K562 (cell line): ENCODE measurements at regions not wholly inside any gene's neighbourhood (a gene's known extent, or its start where the extent isn't known, plus 50 kb on each side); places are given as distances from the start of the nearest gene placed in this dataset.
"Not testable (repeated sequence)": the region's sequence is repeated elsewhere in the genome, so short reads cannot be mapped to it uniquely, and the experiment has no call there.

Source experiments
- ATAC-seq: fragments of 200-7000 bp; cut with Tn5 transposase; 3 replicates; pipeline ENCODE4 v1.9.1; 2020; ENCODE audit warnings: moderate library complexity
- BruUV-seq: library from RNA; stranded (reverse); fragments of 400-500 nt; replicated peaks from 2 replicates; lab custom pipeline; 2021; lab: Mats Ljungman, UMichigan
- CTCF ChIA-PET: fragments of 300-600 bp; formaldehyde crosslinking; extraction: SDS; loops from one replicate; lab custom pipeline; 2021; ENCODE audit warnings: low intra/inter-chr PET ratio; lab: Yijun Ruan, JAX
- POLR2A ChIA-PET: fragments of 300-600, 350-650 bp; sonication (Branson Sonifier 250); formaldehyde crosslinking; extraction: SDS; loops from one replicate; lab custom pipeline; 2021; ENCODE audit warnings: antibody characterized with exemption, inconsistent platforms; lab: Yijun Ruan, JAX
- DNase-seq, 4 experiments: peaks; one replicate each; pipeline versions ENCODE4 v3.0.0 to v3.0.0-alpha.2; 2011 to 2018; ENCODE audit warnings: low spot score in 3 of 4, mixed read lengths in 3 of 4; ENCODE audit errors: extremely low read depth in 1 of 4
- FAIRE-seq: peaks from 2 replicates; lab custom pipeline; 2011; peaks lifted over from hg19 to GRCh38; lab: Jason Lieb, UNC
- H2AFZ ChIP-seq: 2 replicates; pipeline ENCODE4 v1.6.0; 2011; ENCODE audit warnings: low read depth, low read length, control low read depth, inconsistent platforms
- H3K27ac ChIP-seq: fragments of 200-600 bp; 3 replicates; pipeline ENCODE4 v1.8.0; 2011; ENCODE audit warnings: low read depth, mild to moderate bottlenecking, control low read depth, inconsistent platforms, low read length, moderate library complexity, mixed read lengths; ENCODE audit errors: extremely low read depth
- H3K27me3 ChIP-seq, 2 experiments: fragments of 300-600 bp in 1 of 2; 2 replicates in 1 of 2; 3 replicates in 1 of 2; pipeline versions ENCODE4 v1.6.0 to v1.8.0; 2011; ENCODE audit warnings: inconsistent platforms in 2 of 2, low read length in 2 of 2, mild to moderate bottlenecking in 1 of 2, mixed read lengths in 1 of 2, moderate library complexity in 1 of 2; ENCODE audit not compliant: control insufficient read depth in 2 of 2, insufficient read depth in 2 of 2
- H3K36me3 ChIP-seq: fragments of 300-600 bp; 3 replicates; pipeline ENCODE4 v1.8.0; 2011; ENCODE audit warnings: mild to moderate bottlenecking, low read length, inconsistent platforms; ENCODE audit not compliant: control insufficient read depth, insufficient read depth
- H3K4me1 ChIP-seq, 2 experiments: fragments of 200-600 bp in 1 of 2; replicated peaks in 1 of 2; 2 replicates in 1 of 2; 3 replicates in 1 of 2; pipeline versions ENCODE4 v1.5.1 to v1.8.0; 2011; ENCODE audit warnings: inconsistent platforms in 2 of 2, low read length in 2 of 2, mild to moderate bottlenecking in 1 of 2, mixed read lengths in 1 of 2, moderate library complexity in 1 of 2; ENCODE audit not compliant: control insufficient read depth in 2 of 2, insufficient read depth in 2 of 2
- H3K4me2 ChIP-seq: 2 replicates; pipeline ENCODE4 v1.6.1; 2011; ENCODE audit warnings: low read length, control low read depth, inconsistent platforms, mixed read lengths; ENCODE audit not compliant: insufficient read depth
- H3K4me3 ChIP-seq: fragments of 200-600 bp; sonication (generic), shearing (Covaris generic); 2 replicates; pipeline ENCODE4 v1.5.1; 2016; ENCODE audit warnings: control low read depth, inconsistent platforms
- H3K79me2 ChIP-seq: fragments of 200-600 bp; 3 replicates; pipeline ENCODE4 v1.8.0; 2011; ENCODE audit warnings: low read length, inconsistent platforms; ENCODE audit not compliant: control insufficient read depth, insufficient read depth
- H3K9ac ChIP-seq, 2 experiments: 2 replicates each; pipeline versions ENCODE4 v1.6.0 to v1.6.1; 2011; ENCODE audit warnings: low read depth in 2 of 2, low read length in 2 of 2, control low read depth in 1 of 2, inconsistent platforms in 1 of 2, mild to moderate bottlenecking in 1 of 2, mixed read lengths in 1 of 2; ENCODE audit not compliant: insufficient read depth in 1 of 2
- H3K9me1 ChIP-seq: one replicate; pipeline ENCODE4 v1.6.0; 2011; ENCODE audit warnings: inconsistent platforms, mild to moderate bottlenecking, low read length, moderate library complexity; ENCODE audit not compliant: control insufficient read depth, insufficient read depth
- H3K9me3 ChIP-seq: replicated peaks from 2 replicates; pipeline ENCODE4 v1.5.1; 2011; ENCODE audit warnings: low read depth, low read length, inconsistent platforms; ENCODE audit not compliant: control insufficient read depth, insufficient read depth
- H4K20me1 ChIP-seq: replicated peaks from 2 replicates; pipeline ENCODE4 v1.6.1; 2011; ENCODE audit warnings: low read length, inconsistent platforms, mixed read lengths; ENCODE audit not compliant: control insufficient read depth, insufficient read depth
- CAMTA2 ChIP-seq: fragments of 250-450 bp; sonication (Bioruptor Pico); conservative IDR thresholded peaks from 2 replicates; pipeline ENCODE4 v1.5.1; 2022
- CC2D1A ChIP-seq: fragments of 450-650 bp; IDR thresholded peaks from 2 replicates; pipeline ENCODE4 v1.6.1; 2017; ENCODE audit warnings: mild to moderate bottlenecking
- ZBTB5 ChIP-seq: fragments of 450-650 bp; IDR thresholded peaks from 2 replicates; pipeline ENCODE4 v1.6.1; 2017; ENCODE audit warnings: antibody characterized with exemption
- ZNF146 ChIP-seq: IDR thresholded peaks from one replicate; pipeline ENCODE4 v1.6.1; 2018; ENCODE audit warnings: missing compliant biosample characterization; ENCODE audit not compliant: unreplicated experiment
- ZNF57 ChIP-seq: fragments of 450-650 bp; formaldehyde crosslinking; IDR thresholded peaks from 2 replicates; pipeline ENCODE4 v1.4.0; 2020; ENCODE audit warnings: mild to moderate bottlenecking, moderate library complexity
- WGBS: fragments of 100-300 bp; shearing (Covaris generic); methylation state at CpG from one replicate; pipeline ENCODE4 v1.1.6; 2016; ENCODE audit warnings: low coverage, mixed read lengths; ENCODE audit not compliant: insufficient coverage; ENCODE audit errors: missing lambda C conversion rate; 5-methylcytosine and 5-hydroxymethylcytosine counted together
- in situ Hi-C: fragments of 300-500 bp; cut with MboI; formaldehyde crosslinking; loops from 4 replicates; pipeline ENCODE4 v1.15.0; 2018; ENCODE audit warnings: inconsistent platforms, mixed read lengths
- intact Hi-C: fragments of 100-400 bp; cut with micrococcal nuclease; formaldehyde crosslinking; loops from 2 replicates; pipeline ENCODE4 v1.14.2; 2022

GRCh38 chr11:12058425-12059115 lies 50.1 kb upstream of the DKK3 start:
- Histone ChIP-seq H3K4me2 (no peak overlapping the region), H3K4me3 (no peak overlapping the region), H3K36me3 (no peaks in the 10 kb centered on the region), H3K79me2 (no peaks in the 10 kb centered on the region), H3K27me3 (no peaks in the 10 kb centered on the region), H3K27ac (no peak overlapping the region), H3K9me3 (peaks cover 2% of the 10 kb centered on the region; the same call in 1 of the 2 replicates), H4K20me1 (no peaks in the 10 kb centered on the region), H3K9me1 (no peaks in the 10 kb centered on the region), H2AFZ (no peak overlapping the region), H3K9ac (no peak overlapping the region), H3K4me1 (no peaks in the 10 kb centered on the region)
- FAIRE-seq (no peak), ATAC-seq (no peak), DNase-seq (no peak)
- TF ChIP-seq ZNF57 (CRISPR knock-in tag): no peak
- TF ChIP-seq ZNF146: no peak
- no peak for TF ChIP-seq ZBTB5
- no peak for TF ChIP-seq CAMTA2 (CRISPR knock-in tag)
- TF ChIP-seq CC2D1A: no peak
- BruUV-seq: no TSS peak
- in situ Hi-C loops (no loop called here), intact Hi-C loops (no loop called here)
- ChIA-PET POLR2A (interaction anchor here (0.9 to 1.2 kb wide), 3 partner anchors 8 to 194 kb away, joined by 3 read pairs; no protein-coding TSS in a partner anchor), CTCF (no interaction called here)
- WGBS: 33% methylated on average over 14 of the region's 14 CpGs

GRCh38 chr11:12059144-12059543 lies 50.7 kb upstream of the DKK3 start:
- H3K9me3 ChIP-seq, H3K9me1 ChIP-seq, H2AFZ ChIP-seq, intact Hi-C loops, H3K36me3 ChIP-seq, FAIRE-seq, DNase-seq, H3K27ac ChIP-seq, CTCF ChIA-PET, H4K20me1 ChIP-seq, H3K27me3 ChIP-seq, H3K4me3 ChIP-seq, H3K4me1 ChIP-seq, H3K79me2 ChIP-seq, in situ Hi-C loops, H3K4me2 ChIP-seq, BruUV-seq, H3K9ac ChIP-seq, ATAC-seq: not testable (repeated sequence)
- POLR2A ChIA-PET: interaction anchor here (1.0 kb wide), 1 partner anchor 19 kb away, joined by 3 read pairs; no protein-coding TSS in a partner anchor
- 57% methylated on average over 3 of the region's 3 CpGs for WGBS
